ENCODE measurements at regions not wholly inside any gene's neighbourhood (a gene's known extent, or its start where the extent isn't known, plus 50 kb on each side); places are given as distances from the start of the nearest gene placed in this dataset.

DNA sequence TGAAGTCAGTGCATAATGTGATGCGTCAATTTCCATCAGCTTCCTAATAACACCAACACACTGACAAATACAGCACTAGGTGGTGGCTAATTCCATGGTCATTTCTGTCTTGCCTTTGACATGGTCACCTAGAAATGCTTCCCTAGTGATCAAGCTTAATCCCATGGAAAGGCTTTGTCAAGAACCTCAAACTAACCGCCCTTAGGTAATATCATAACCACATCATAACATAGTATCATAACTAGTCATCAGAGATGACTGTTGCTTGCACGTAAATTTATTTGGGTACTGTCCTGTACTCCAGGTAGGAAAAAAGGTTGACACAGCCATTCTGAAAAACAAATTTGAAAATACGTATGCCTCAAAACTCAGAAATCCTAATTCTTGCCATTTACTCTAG, 471.8 kb downstream of the IRS1 start:
- H3K4me3 ChIP-seq (replicated peaks; ENCODE audit: low read depth, low read length) = no peak overlapping the region
- no peak for DNase-seq (ENCODE audit: low read depth)
- TF ChIP-seq, protein P1, sequence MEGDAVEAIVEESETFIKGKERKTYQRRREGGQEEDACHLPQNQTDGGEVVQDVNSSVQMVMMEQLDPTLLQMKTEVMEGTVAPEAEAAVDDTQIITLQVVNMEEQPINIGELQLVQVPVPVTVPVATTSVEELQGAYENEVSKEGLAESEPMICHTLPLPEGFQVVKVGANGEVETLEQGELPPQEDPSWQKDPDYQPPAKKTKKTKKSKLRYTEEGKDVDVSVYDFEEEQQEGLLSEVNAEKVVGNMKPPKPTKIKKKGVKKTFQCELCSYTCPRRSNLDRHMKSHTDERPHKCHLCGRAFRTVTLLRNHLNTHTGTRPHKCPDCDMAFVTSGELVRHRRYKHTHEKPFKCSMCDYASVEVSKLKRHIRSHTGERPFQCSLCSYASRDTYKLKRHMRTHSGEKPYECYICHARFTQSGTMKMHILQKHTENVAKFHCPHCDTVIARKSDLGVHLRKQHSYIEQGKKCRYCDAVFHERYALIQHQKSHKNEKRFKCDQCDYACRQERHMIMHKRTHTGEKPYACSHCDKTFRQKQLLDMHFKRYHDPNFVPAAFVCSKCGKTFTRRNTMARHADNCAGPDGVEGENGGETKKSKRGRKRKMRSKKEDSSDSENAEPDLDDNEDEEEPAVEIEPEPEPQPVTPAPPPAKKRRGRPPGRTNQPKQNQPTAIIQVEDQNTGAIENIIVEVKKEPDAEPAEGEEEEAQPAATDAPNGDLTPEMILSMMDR (IDR thresholded peaks at IDR 0.05; ENCODE audit: low read length, missing control alignments) = no peak

DNA sequence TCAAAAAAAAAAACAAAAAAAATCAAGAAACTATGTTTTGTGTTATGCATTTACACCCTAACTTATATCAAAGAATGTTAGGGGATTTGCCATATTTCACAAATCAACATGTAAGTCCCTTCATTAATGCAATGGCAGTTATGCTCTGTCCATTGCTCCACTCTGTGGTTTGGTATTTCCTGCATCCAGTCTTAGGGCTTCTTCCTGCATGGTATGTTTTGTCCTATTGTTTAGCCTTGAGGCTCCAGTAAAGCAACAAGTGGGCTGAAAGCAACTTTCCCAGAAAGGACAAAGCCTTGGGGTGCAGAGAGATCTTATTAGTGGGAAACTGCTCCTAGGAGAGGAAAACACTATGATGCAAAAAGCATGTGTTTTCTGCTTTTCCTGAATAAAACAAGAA, 474.1 kb downstream of the IRS1 start:
- TF ChIP-seq, protein P1 (IDR thresholded peaks at IDR 0.05; ENCODE audit: low read length, missing control alignments) = no peak
- peak; percentile 61 for DNase-seq (ENCODE audit: low read depth)
- H3K4me3 ChIP-seq (replicated peaks; ENCODE audit: low read depth, low read length) = no peak overlapping the region

DNA sequence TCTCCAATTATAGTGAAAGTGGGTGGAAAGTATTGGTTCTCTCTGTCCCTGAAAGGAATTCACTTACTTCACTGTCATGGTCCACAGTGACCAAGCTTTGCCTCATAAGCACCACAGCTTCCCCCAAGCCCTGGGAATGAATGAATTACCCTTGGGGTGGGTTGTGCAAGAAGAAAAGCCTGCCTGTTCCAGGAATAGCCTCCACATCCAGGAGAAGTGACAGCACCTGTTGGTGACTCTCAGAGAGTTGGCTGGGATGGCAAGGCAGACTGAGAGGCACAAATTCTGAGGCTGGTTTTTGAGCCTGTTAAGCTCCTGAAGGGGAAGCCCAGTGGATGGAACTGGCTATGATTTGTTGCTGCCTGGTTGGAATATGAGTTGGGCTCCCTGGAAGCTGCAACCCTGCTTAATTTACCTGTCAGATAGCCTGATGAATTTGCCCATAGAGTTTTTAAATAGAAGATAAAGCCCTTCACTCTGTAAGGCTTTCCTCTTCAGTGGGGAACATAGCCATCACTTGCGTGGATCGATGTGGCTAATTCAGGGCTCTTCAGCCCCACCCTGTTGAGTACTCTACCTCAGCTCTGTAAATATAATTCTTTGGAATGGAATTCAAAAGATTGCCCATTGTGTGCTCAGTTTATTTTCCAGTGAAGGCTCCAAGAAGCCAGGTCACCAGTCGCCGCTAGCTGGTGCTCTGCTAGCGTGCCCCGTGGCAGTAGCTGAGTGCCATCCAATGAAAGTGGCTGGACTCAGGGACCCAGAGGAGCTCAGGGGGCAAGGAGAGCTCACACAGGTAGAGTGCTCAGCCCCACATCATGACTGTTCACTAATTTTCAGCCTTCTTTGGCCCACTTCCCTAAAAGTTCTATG, 479.3 kb downstream of the IRS1 start:
- no peak overlapping the region for H3K4me3 ChIP-seq (replicated peaks; ENCODE audit: low read depth, low read length)
- TF ChIP-seq, protein P1 (IDR thresholded peaks at IDR 0.05; ENCODE audit: low read length, missing control alignments) = no peak
- no peak for DNase-seq (ENCODE audit: low read depth)

DNA sequence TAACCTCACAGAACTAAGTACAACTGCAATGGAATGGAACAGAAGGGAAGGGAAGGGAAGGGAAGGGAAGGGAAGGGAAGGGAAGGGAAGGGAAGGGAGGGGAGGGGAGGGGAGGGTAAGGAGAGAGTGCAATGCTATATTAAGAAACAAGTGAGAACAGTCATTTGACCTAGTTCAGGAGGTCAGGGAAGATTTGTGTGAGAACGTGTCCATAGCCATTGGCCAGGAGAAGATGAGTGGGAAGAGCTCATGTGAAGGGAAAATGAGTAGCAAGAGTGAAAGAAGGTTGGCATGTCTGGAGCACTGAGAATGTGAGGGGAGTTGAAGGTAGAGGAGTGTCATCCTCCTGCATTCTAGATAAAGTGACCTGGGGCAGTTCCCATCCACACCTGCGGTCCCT, 481.6 kb downstream of the IRS1 start:
- no peak for DNase-seq (ENCODE audit: low read depth)
- TF ChIP-seq, protein P1 (IDR thresholded peaks at IDR 0.05; ENCODE audit: low read length, missing control alignments) = no peak
- no peak overlapping the region for H3K4me3 ChIP-seq (replicated peaks; ENCODE audit: low read depth, low read length)

DNA sequence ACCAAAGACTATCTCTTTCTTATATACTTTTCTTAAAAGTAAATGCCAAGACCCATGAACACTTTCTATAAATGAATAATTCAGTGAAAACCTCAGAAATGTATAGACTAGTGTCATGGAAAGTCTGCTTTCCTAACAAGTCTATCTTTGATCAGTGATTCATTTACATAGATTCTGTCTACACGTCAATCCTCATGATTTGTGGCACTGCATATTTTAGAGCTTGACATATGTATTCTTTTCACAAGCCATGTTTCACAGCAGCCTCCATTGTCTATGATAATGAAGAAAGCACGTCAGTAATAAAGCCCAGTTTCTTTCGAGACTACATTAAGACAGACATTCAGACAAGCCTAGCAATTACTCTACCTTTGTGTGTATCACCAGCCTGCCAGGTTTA, 486.6 kb downstream of the IRS1 start:
- no peak overlapping the region for H3K4me3 ChIP-seq (replicated peaks; ENCODE audit: low read depth, low read length)
- TF ChIP-seq, protein P1 (IDR thresholded peaks at IDR 0.05; ENCODE audit: low read length, missing control alignments) = no peak
- DNase-seq (ENCODE audit: low read depth) = no peak

DNA sequence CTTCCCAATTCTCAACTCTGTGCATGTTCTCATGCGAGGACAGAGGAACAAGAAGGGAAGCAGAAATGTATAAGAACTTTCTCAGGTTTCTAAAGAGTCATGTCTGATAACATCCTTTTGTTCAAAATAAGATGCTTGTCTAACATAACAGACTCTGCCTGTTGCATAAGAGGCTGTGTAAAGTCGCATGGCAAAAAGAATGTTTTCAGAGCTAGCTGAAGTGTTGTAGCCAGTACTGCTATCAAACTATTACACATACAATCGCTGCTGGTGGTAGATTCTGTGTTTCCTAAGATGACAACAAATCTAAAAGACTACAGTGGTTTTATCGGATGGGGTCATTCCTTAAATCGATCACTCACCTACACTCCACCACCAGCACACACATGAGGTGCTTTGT, 487.5 kb downstream of the IRS1 start:
- TF ChIP-seq, protein P1 (IDR thresholded peaks at IDR 0.05; ENCODE audit: low read length, missing control alignments) = no peak
- DNase-seq (ENCODE audit: low read depth) = peak; percentile 14
- no peak overlapping the region for H3K4me3 ChIP-seq (replicated peaks; ENCODE audit: low read depth, low read length)

DNA sequence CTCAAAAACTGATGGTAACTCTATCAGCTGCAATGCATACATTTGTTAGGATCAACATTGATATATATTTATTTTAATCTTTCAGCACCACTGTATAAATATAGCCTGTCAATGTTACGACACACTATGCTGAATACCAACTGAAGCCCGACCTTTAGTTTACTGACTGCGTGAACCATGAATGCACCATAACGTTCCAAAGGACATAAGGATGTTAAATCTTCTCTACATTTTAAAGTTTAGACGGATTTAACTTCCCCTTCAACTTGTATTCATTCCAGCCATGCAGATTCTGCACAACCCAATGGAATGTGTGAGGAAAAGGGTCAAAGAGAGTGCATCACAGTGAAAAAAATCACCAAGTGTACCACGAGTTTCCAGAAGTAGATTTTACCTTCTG, 489.5 kb downstream of the IRS1 start:
- no peak for DNase-seq (ENCODE audit: low read depth)
- TF ChIP-seq, protein P1 (IDR thresholded peaks at IDR 0.05; ENCODE audit: low read length, missing control alignments) = no peak
- no peak overlapping the region for H3K4me3 ChIP-seq (replicated peaks; ENCODE audit: low read depth, low read length)

All from fibroblast of pulmonary artery (primary cell).